HG03575 (cell line): ENCODE measurements at regions not wholly inside any gene's neighbourhood (a gene's known extent, or its start where the extent isn't known, plus 50 kb on each side); places are given as distances from the start of the nearest gene placed in this dataset.
"Not testable (repeated sequence)": the region's sequence is repeated elsewhere in the genome, so short reads cannot be mapped to it uniquely, and the experiment has no call there.

ENCODE experiments used
- ATAC-seq: cut with Tn5 transposase; IDR thresholded peaks from one replicate; pipeline ENCODE4 v1.9.1; 2021; ENCODE audit not compliant: unreplicated experiment, insufficient number of reproducible peaks, low FRiP score; ENCODE audit errors: extremely low read depth

- ATAC-seq = no peak
Observed at GRCh38 chr3:8170971-8171508, 330.6 kb upstream of the LMCD1 start.

DNA sequence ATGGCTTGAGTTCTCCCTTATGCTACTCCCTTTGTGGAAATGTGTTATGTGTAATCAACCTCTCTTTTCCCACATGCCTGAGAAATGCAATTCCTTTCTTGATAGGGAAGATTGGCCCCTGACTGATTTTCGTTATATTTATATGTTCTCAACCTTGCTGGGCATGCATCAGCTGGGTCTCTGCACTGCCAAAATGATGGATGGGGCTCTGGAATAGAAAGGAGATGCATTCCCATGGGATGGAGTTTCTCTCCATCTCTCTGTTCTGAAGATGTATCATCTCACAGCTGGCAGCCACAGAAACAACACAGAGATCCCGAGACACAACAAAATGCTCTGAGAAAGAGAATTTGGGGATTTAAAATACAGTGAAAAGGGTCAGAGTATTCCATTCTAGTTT lies 327.7 kb upstream of the LMCD1 start:
- no peak for ATAC-seq

DNA sequence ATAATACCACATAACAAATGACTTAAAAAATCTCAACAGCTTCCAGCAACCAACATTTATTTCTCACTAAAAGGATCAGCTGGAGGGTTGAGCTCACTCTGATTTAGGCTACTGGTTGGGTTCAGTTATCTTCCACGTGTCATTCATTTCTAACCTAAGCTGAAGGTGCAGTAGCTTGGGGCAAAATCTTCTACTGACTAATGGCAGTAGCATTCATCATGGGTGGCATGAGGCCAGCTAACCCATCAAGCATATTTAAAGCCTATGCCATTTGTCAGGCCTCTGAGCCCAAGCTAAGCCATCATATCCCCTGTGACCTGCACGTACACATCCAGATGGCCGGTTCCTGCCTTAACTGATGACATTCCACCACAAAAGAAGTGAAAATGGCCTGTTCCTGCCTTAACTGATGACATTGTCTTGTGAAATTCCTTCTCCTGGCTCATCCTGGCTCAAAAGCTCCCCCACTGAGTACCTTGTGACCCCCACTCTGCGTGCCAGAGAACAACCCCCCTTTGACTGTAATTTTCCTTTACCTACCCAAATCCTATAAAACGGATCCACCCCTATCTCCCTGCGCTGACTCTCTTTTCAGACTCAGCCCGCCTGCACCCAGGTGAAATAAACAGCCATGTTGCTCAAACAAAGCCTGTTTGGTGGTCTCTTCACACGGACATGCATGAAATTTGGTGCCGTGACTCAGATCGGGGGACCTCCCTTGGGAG lies 324.7 kb upstream of the LMCD1 start:
- ATAC-seq = not testable (repeated sequence)

- not testable (repeated sequence) for ATAC-seq
Observed at GRCh38 chr3:8178516-8178915, 323.1 kb upstream of the LMCD1 start.

DNA sequence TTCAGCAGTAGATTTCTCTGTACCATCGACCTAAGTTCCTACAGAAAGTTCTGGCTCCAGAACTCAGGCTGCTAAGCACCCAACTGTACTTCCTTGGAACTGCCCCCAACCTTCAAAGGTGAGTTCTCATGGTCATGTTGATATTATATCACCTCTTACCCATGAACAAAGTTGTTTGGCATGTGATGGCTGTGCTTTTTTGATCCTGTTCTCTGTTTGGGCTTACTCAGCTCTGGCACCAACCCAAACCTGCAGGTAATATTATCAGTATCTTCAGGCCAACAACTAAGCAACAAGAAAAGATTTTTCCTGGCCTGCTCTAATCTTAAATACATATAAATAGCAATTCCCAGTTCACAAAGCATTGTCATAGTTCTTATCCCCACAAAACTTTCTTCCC lies 318.7 kb upstream of the LMCD1 start:
- ATAC-seq = no peak

DNA sequence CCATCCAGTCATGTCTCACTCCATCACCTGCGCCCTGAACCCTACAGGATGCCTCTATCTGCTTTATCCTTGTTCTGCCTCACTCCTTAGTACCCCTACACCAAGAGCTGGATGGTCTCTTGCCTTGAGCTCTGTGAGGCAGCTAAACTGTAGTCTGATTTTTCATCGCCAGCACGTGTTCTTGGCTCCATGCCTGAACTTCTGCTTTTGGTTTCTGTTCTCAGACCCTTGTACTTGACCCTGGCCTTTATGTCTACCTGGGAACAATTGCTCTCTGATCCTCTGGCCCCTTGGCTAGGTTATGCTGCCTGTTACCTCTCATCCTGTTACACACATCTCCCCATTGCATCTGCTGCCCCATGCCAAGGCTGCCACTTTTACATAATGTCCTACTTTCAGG lies 318.0 kb upstream of the LMCD1 start:
- no peak for ATAC-seq

DNA sequence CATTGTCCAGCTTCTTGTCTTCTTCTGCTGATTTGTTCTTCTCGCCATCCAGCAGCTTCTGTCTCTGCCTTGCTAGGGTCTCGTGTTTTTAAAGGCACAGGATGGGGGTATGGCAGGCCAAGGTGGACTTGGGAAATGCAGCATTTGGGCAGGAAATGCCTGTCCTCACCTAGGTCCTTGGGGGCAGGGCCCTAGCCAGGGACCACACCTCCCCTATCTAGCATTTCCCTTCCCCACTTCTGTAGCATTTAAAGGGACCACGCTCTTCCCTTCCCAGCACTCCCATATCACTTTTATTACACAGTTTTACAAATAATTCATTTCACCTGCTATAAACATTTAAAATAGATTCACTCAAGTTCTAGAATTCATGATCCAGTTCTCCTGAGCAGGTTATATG lies 315.4 kb upstream of the LMCD1 start:
- no peak for ATAC-seq

GRCh38 chr3:8187996-8188395 lies 313.6 kb upstream of the LMCD1 start:
- ATAC-seq = no peak

DNA sequence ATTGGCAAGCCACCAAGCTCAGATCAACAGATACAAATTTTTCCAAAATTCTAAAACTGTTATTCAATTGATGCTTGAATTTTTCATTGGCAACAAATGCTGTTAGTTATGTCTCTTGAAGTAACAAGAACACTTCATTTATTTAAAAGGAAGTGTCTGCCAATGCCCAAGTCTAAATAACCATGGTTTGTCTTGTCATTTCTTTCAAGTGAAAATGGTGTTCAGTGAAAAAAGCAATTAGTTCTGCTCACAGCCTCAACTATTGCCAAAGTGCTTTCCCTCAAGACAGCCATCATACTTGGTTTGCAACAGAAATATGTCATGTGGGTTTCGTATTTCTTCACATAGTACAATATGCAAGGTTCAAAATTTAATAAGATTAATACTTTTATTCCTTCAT lies 312.6 kb upstream of the LMCD1 start:
- no peak for ATAC-seq

DNA sequence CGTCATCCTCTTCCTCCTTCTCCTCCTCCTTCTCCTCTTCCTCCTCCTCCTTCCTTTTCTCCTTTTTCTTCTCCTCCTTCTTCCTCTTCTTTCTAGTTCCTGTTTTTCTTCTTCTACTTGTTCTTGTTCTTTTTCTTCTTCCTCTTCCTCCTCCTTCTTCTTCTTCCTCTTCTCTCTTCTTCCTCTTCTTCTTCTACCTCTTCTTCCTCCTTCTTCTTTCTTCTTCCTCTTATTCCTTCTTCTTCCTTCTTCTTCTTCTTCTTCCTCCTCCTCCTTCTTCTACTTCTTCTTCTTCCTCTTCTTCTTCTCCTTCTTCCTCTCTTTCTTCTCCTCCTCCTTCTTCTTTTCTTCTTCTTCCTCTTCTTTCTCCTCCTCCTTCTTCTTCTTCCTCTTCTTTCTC lies 310.2 kb upstream of the LMCD1 start:
- ATAC-seq = no peak

DNA sequence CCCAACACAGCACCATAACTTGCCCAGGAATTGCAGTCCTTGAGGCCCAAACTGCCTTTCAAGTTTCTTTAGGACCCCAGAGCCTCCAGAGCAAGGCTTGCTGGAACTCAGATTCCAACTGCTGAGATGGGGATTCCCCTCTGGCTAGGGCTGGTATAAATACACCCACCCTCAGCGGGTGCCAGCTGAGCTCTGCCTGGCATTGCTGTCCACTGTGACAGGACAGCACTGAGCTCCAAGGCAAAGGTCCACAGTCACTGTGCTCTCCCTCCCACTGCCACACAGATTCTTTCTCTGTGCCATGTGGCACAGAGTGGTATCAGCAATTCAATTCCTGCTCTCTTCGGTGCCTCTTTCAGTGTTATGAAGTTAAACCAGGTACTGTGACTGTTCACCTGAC lies 304.2 kb upstream of the LMCD1 start:
- no peak for ATAC-seq

DNA sequence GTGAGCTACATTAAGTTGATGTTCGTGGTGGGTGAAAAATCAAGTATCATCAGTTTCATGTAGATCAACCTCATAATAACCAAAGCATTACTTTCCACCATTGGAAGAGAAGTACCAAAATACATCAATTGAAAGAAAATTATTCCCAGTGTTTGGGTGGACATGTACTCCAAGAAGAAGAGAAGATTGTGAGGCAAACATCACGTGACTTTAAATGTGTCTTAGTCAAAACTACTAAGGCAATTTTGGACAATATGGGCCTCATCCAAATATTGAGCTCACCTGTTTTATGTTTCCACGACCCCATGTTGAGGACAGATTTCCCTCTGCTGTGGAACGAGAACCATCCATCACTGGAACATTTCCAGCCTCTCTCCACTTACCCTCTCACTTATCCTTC lies 303.0 kb upstream of the LMCD1 start:
- no peak for ATAC-seq

GRCh38 chr3:8200996-8201395 lies 300.6 kb upstream of the LMCD1 start:
- ATAC-seq = no peak

DNA sequence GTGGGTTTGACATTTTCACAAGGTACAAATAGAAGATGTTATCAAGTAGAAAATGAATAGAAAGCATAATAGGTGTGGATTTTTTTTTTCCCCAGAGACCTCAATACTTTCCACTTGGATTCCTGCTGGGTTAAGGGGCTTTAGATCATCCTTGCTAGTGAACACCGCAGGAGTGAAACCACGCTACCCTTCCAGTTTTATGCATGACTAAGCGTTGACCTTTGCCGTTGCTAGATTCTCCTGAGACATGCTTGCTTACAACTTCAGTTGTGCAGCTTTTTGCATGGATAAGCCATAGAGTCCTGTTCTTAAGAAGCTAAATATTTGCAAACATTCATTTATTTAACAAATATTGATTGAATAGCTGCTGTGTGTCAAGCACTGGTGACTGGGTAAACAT lies 299.7 kb upstream of the LMCD1 start:
- no peak for ATAC-seq

DNA sequence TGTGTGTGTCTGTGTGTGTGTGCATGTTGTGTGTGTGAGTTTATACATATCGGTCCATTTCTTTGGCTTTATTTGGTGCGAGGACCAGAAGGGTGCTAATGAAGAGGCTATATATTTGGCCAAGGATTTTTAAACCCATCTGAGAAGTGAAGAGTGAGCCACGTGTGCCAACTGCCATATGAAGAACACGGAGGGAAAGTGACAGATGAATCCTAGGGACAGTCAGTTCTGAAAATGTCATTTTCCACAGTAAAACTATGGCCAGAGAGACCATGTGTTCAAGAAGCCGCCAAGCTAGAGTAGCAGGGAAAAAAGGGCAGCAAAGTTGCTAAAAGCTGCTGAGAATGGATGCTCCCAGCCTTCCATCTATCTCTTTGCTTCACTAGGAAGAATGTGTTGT lies 297.3 kb upstream of the LMCD1 start:
- ATAC-seq = no peak

- no peak for ATAC-seq
Observed at GRCh38 chr3:8204853-8205650, 296.6 kb upstream of the LMCD1 start.

DNA sequence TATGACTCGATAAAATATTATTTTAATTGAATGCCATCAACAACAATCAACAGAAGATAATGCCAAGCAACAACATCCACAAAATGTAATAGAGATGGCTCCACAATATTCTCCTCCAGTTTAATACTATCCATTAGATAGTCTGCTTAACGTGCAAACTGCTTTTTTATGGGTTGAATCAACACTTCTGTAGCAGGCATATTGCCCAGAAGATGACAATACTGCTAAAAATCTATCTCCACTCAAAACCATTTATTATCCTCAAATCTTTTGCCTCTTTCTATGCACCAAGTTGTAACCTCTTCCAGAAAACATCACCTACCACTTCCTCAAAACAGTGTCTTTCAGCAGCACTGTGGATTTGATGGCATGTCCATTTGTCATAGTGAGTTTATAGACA lies 295.7 kb upstream of the LMCD1 start:
- ATAC-seq = no peak

DNA sequence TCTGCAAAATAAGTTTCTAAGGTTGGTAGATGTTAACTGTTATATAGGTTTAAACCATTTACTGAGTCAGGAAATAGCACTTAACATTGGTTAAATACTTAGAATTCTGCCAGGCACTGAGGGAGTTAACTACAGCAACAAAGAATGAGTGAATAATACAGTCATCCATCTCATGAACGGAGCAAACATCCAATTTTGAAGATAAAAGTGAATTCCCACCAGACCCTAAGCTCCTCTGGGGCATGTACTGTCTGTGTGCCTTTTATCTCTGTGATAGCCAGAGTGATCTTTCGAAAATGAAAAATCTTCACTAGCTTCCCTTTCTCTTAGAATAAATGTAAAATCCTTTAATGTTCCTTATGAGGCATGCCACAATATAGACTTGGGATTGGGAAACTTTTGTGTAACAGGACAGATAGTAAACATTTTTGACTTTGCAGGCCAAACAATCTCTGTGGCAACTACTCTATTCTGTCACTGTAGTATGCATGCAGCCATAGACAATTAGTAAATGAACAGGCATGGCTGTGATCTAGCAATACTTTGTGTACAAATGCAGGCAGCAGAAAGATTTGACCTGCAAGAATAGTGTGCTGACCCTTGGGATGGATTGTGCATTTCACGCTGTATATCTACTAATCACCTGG lies 294.5 kb upstream of the LMCD1 start:
- no peak for ATAC-seq

DNA sequence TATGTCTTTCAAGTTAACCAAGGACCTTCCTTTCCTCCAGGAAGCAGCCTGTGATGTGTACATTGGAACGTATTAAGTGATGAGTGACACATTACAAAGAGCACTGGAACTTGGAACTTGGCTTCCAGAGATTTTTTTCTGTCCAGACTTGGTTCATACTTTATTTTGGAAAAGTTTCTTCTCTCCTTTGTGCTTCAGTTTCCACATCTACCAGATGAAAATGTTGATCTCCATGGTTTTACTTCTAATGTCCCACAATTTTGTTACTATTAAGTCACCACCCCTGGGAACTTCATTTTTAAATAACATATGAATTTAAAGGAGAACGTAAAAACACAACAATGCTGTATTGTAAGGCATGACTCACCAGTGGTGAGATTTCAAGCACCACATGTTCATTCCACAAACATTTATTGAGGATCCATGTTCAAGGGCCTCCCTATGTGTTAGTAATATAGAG lies 290.7 kb upstream of the LMCD1 start:
- no peak for ATAC-seq

DNA sequence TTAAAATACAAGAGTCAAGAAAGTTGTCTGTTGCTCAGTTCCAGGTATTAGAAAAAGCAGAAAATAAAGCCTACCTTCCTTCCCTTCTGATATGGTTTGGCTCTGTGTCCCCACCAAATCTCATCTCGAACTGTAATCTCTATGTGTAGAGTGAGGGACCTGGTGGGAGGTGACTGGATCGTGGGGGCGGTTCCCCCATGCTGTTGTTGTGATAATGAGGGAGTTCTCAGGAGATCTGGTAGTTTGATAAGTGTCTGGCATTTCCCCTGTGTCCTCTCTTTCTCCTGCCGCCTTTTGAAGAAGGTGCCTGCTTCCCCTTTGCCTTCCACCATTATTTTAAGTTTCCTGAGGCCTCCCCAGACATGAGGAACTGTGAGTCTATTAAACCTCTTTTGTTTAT lies 288.8 kb upstream of the LMCD1 start:
- ATAC-seq = no peak
